ENCODE measurements at regions not wholly inside any gene's neighbourhood (a gene's known extent, or its start where the extent isn't known, plus 50 kb on each side); places are given as distances from the start of the nearest gene placed in this dataset.

DNA sequence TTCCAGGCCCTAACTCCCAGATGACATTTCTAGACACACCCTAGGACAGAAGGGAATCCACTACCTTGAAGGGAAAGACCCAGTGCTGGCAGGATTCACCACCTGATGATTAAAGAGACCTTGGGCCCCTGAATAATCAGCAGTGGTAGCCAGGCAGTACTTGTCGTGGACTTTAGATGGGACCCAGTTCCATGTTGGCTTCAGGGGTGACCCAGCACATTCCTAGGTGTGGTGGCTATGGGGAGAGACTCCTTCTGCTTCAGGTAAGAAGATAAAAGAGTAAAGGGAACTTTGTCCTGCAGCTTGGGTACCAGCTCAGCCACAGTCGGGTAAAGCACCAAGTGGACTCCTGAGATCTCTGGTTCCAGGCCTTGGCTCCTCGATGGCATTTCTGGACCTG, 131.8 kb upstream of the S100G start:
- no peaks in the 10 kb centered on the region for H3K27me3 ChIP-seq
- ATAC-seq (ENCODE audit: low FRiP score in 2 of 2) (no peak), DNase-seq (no peak)
- no peaks in the 10 kb centered on the region for H3K36me3 ChIP-seq
- no peak overlapping the region for H3K4me3 ChIP-seq
- no peak overlapping the region for H3K27ac ChIP-seq
- no peaks in the 10 kb centered on the region for H3K4me1 ChIP-seq
- WGBS, 2 donors: 80 to 95% methylated on average over 1 to 3 of the region's 3 CpGs
- no peaks in the 10 kb centered on the region for H3K9me3 ChIP-seq
- TF ChIP-seq, protein P1, sequence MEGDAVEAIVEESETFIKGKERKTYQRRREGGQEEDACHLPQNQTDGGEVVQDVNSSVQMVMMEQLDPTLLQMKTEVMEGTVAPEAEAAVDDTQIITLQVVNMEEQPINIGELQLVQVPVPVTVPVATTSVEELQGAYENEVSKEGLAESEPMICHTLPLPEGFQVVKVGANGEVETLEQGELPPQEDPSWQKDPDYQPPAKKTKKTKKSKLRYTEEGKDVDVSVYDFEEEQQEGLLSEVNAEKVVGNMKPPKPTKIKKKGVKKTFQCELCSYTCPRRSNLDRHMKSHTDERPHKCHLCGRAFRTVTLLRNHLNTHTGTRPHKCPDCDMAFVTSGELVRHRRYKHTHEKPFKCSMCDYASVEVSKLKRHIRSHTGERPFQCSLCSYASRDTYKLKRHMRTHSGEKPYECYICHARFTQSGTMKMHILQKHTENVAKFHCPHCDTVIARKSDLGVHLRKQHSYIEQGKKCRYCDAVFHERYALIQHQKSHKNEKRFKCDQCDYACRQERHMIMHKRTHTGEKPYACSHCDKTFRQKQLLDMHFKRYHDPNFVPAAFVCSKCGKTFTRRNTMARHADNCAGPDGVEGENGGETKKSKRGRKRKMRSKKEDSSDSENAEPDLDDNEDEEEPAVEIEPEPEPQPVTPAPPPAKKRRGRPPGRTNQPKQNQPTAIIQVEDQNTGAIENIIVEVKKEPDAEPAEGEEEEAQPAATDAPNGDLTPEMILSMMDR (IDR thresholded peaks at IDR 0.05): no peak
- no peak for TF ChIP-seq POLR2A (IDR thresholded peaks at IDR 0.05)
- no peak for TF ChIP-seq EP300 (IDR thresholded peaks at IDR 0.05)
- no peak for TF ChIP-seq POLR2AphosphoS5 (IDR thresholded peaks at IDR 0.05)

DNA sequence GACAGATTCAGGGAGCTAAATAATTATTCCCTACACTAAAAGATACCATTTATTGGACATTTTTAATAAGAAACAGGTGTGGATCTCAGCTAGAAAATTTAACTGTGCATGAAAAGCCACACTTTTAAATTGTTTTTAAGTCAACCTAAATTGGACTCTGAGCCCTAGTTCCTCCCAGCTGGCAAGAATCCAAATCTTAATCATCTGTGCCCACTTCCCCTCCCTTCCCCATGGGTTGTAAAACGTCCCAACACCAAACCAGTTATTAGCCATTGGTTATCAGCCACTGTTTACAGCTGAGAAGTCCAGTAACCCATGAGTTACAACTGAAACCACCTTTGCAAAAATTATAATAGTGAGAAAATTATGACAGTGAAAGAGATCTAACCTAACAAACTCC, 125.6 kb upstream of the S100G start:
- ATAC-seq (ENCODE audit: low FRiP score in 2 of 2) (no peak), DNase-seq (no peak)
- 29 to 33% methylated on average over 1 of the region's 1 CpG for WGBS, 2 donors
- Histone ChIP-seq H3K27me3 (no peaks in the 10 kb centered on the region), H3K9me3 (peaks cover 0 to 13% (median 0%) of the 10 kb centered on the region in 4 donors), H3K4me1 (no peaks in the 10 kb centered on the region), H3K36me3 (no peaks in the 10 kb centered on the region), H3K27ac (no peak overlapping the region), H3K4me3 (no peak overlapping the region)
- no peak for TF ChIP-seq EP300 (IDR thresholded peaks at IDR 0.05)
- TF ChIP-seq, protein P1 (IDR thresholded peaks at IDR 0.05): no peak

DNA sequence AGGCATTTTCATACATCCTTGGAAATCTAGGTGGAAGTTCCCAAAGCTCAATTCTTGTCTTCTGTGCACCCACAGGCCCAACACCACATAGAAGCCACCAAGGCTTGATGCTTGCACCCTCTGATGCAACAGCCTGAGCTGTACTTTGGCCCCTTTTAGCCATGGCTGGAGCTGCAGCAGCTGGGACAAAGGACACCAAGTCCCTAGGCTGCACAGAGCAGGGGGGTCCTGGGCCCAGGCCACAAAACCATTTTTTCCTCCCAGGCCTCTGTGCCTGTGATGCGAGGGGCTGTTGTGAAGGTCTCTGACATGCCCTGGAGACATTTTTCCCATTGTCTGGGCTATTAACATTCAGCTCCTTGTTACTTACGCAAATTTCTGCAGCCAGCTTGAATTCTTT, 124.0 kb upstream of the S100G start:
- peaks cover 0 to 13% (median 0%) of the 10 kb centered on the region in 4 donors for H3K9me3 ChIP-seq
- no peak overlapping the region for H3K27ac ChIP-seq
- no peaks in the 10 kb centered on the region for H3K36me3 ChIP-seq
- H3K4me1 ChIP-seq: no peaks in the 10 kb centered on the region
- 84 to 88% methylated on average over 2 of the region's 2 CpGs for WGBS, 2 donors
- ATAC-seq (ENCODE audit: low FRiP score in 2 of 2): no peak
- no peak for DNase-seq
- no peak overlapping the region for H3K4me3 ChIP-seq
- no peak for TF ChIP-seq EP300 (IDR thresholded peaks at IDR 0.05)
- no peaks in the 10 kb centered on the region for H3K27me3 ChIP-seq

DNA sequence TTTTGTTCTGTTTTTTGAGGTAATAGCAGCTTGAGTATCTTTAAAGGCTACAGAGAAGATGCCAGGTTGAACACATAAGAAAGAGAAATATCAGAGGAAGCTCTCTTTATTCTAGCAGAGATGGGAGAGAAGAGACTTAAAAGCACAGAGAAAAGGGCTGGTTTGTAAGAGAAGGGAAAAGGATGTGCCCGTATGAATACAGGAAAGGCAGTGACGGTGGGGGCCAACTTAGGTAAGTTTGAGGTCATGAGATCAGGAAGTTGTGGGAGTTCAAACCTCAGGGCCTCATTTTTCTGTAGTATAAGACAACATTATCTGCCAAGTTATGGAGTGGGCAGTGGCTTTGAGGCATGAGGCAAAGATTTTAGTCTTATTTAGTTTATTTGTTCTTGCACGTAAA, 121.3 kb upstream of the S100G start:
- Histone ChIP-seq H3K4me1 (no peaks in the 10 kb centered on the region), H3K36me3 (no peaks in the 10 kb centered on the region), H3K27ac (no peak overlapping the region), H3K4me3 (no peak overlapping the region), H3K27me3 (no peaks in the 10 kb centered on the region), H3K9me3 (peaks cover 0 to 13% (median 0%) of the 10 kb centered on the region in 4 donors)
- WGBS, 2 donors: 54 to 58% methylated on average over 3 of the region's 3 CpGs
- DNase-seq: no peak
- no peak for ATAC-seq (ENCODE audit: low FRiP score in 2 of 2)
- TF ChIP-seq POLR2AphosphoS5 (IDR thresholded peaks at IDR 0.05): no peak
- TF ChIP-seq, protein P1 (IDR thresholded peaks at IDR 0.05): no peak
- no peak for TF ChIP-seq POLR2A (IDR thresholded peaks at IDR 0.05)
- TF ChIP-seq EP300 (IDR thresholded peaks at IDR 0.05): no peak
